GM12875 (cell line): ENCODE measurements at regions not wholly inside any gene's neighbourhood (a gene's known extent, or its start where the extent isn't known, plus 50 kb on each side); places are given as distances from the start of the nearest gene placed in this dataset.
"Not testable (repeated sequence)": the region's sequence is repeated elsewhere in the genome, so short reads cannot be mapped to it uniquely, and the experiment has no call there.

Experiments
- H3K4me3 ChIP-seq: one replicate; pipeline ENCODE4 v1.5.1; 2011; ENCODE audit warnings: low read depth, low read length, control low read depth
- TF ChIP-seq, protein P1 (sequence below): IDR thresholded peaks from 2 replicates; pipeline ENCODE4 v1.5.1; 2011; ENCODE audit warnings: low read depth, mild to moderate bottlenecking, control low read depth, inconsistent platforms, low read length, moderate library complexity, borderline replicate concordance; ENCODE audit not compliant: insufficient read depth

DNA sequence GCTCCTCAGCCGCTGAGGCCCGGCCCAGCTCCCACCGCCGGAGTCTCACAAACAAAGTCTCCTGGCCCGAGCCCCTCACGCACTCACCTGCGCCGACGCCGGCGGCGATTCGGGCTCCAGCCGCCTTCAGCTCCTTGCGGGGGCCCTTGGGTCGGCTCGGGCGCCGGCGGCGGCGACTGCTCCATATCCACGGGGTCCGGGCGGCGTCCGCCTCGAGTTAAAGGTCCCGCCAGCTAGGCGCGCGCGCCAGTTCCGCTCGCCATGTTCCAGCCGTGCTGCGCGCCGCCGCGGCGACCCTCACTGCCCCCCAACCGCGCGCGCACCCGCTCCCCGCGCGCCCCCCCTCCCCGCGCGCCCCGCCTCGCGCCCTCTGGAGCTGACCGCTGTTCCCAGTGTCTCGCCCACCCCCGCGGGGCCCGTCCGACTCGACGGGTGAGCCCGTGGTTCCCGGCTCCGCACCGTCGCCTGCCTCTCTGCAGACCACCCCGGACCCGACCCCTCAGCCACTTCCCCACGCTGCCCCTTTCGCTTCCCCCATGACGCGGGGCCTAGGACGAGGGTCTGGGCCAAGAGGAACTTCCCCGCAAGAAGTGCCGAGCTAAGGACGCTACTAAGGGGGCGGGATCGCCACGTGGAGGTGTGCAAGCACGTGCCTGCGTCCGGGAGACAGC is 396.1 kb downstream of the ZNF33B start:
- no peak overlapping the region for H3K4me3 ChIP-seq
- TF ChIP-seq, protein P1, sequence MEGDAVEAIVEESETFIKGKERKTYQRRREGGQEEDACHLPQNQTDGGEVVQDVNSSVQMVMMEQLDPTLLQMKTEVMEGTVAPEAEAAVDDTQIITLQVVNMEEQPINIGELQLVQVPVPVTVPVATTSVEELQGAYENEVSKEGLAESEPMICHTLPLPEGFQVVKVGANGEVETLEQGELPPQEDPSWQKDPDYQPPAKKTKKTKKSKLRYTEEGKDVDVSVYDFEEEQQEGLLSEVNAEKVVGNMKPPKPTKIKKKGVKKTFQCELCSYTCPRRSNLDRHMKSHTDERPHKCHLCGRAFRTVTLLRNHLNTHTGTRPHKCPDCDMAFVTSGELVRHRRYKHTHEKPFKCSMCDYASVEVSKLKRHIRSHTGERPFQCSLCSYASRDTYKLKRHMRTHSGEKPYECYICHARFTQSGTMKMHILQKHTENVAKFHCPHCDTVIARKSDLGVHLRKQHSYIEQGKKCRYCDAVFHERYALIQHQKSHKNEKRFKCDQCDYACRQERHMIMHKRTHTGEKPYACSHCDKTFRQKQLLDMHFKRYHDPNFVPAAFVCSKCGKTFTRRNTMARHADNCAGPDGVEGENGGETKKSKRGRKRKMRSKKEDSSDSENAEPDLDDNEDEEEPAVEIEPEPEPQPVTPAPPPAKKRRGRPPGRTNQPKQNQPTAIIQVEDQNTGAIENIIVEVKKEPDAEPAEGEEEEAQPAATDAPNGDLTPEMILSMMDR: no peak

GRCh38 chr10:42236401-42236800 is 402.0 kb downstream of the ZNF33B start:
- not testable (repeated sequence) for H3K4me3 ChIP-seq

- not testable (repeated sequence) for H3K4me3 ChIP-seq
Measured at GRCh38 chr10:42235736-42236135, 402.6 kb downstream of the ZNF33B start.

DNA sequence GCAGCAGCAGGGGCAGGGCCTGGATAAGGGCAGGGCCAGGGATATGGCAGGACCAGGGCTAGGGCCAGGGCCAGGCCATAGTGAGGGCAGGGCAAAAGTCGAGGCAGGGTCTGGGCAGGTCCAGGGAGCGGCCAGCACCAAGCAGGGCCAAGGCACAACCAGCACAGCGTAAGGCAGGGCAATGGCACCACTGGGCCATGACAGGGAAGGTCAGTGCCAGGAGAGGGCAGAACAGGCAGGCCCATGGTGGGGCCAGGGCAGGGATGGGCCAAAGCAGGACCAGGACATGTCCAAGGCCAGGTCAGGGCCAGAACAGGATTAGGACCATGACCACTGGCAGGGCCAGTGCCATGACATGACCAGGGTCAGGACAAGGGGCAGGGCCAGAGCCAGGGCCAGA is 403.1 kb downstream of the ZNF33B start:
- H3K4me3 ChIP-seq: not testable (repeated sequence)

- H3K4me3 ChIP-seq: not testable (repeated sequence)
Measured at GRCh38 chr10:42234506-42234905, 403.9 kb downstream of the ZNF33B start.

DNA sequence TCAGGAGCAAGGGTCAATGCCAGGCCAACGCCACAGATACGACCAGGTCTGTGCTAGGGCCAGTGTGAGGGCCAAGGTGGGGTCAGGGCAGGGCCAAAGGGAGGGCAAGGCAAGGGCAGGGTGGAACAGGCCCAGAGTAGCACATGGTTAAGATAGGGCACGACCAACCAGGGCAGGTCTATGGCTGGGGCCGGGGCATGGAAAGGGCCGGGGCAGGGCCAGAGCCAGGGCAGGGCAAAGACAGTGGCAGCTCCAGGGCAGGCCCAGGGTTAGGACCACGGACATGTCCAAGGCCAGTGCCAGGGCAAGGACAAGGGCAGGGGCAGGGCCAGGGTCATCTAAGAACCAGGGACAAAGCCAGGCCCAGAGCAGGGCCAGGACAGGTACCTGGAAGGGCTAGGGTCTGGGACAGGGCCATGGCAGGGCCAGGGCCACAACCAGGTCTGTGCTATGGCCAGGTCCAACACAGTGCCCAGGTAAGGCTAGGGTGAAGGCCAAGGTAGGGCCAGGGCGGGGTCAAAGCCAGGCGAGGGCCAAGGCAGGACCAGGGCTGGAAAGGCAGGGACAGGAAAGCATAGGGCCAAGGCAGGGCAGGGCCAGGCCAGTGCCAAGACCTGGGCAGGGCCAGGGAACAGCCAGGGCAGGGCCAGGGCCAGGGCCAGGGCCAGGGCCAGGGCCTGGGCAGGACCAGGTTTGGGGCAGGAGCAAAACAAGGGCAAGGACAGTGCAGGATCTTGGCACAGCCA is 404.7 kb downstream of the ZNF33B start:
- not testable (repeated sequence) for H3K4me3 ChIP-seq

DNA sequence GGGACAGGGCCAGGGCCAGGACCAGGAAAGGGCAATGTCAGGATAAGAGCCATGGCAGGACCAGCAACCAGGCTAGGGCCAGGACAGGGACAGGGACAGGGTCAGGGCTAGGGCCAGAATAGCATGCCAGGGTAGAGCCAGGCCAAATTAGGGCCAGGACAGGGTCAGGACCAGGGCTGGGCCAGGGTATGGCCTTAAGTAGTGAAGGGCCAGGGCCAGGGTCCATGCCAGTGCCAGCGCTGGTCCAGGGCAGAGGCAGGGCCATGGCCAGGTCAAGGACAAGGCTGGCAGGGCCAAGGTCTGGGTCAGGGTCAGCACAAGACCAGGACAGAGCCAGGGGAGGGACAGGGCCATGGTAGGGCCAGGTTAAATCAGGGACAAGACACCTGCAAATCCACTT is 405.4 kb downstream of the ZNF33B start:
- H3K4me3 ChIP-seq: not testable (repeated sequence)

GRCh38 chr10:42230812-42231211 is 407.6 kb downstream of the ZNF33B start:
- H3K4me3 ChIP-seq: not testable (repeated sequence)

GRCh38 chr10:42230115-42230514 is 408.3 kb downstream of the ZNF33B start:
- not testable (repeated sequence) for H3K4me3 ChIP-seq

GRCh38 chr10:42227859-42228258 is 410.5 kb downstream of the ZNF33B start:
- H3K4me3 ChIP-seq: not testable (repeated sequence)

DNA sequence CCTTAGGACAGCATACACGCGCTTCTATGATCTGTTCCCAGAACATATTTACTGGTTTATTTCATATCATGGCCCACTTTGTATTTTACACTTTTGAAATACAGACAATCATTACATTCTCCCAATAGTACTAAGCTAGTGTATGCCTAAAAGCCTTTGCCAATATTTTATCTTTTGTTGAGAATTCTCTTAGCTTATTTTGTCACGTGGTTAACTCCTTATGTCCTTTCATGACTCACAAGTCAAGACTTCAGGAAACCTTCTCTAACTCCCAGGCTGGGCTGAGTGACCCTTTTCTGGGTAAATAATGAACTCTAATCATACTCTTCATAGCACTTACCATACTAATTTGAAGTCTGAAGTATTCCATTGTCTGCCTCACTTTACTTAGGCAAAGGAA is 444.8 kb downstream of the ZNF33B start:
- not testable (repeated sequence) for H3K4me3 ChIP-seq

DNA sequence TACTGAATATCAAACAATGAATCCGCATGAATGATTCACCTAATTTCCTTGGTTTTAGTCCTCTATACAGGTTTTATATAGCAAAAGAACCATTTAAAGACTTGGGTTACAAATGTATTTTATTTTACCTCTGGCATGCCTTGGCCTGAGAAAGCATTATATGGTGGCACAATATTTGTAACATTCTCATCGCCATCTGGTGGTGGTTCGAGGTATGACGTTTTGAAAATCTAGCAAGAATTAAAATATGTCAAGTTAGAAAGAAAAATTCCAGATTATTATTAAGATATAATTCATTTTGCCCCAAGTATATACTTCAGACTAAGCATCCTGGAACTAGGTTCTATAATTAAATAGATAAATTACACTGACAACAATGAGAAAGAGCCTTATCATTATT is 445.9 kb downstream of the ZNF33B start:
- TF ChIP-seq, protein P1: 0 out of 2 replicates have a peak, but pooled peaks have one; percentile 15
- not testable (repeated sequence) for H3K4me3 ChIP-seq

DNA sequence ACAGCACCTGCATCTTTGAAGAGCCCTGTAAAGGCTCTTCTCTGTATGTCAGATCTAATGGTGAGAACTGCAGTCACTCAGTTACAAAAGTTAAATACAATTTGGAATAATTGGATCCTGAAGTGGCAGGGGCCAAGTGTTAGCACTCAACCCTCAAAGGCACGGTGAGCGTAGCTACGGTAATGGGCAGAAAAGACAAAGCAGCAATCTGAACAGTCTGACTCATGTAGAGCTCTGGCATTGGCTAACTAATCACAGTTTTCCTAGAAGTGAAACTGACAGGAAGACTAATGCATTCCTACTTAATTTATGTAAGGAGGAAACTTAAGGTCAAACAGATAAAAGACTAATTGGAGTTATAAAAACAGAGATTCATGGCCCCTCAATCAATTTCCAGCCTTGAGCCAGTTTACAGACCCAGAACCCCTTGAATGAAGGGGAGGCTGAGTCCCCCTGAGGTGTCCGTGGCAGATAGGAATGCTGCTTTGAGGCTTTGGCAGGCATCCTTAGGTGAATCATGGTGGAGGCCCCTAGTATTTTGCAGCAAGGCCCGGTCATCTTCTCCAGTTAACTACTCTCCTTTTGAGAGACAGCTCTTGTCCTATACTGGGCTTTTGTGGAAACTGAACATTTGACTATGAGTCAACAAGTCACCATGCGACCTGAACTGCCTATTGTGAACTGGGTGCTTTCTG is 450.7 kb downstream of the ZNF33B start:
- not testable (repeated sequence) for H3K4me3 ChIP-seq
